Upper lobe of left lung (tissue), 6 donors: ENCODE measurements at regions not wholly inside any gene's neighbourhood (a gene's known extent, or its start where the extent isn't known, plus 50 kb on each side); places are given as distances from the start of the nearest gene placed in this dataset.
"Not testable (repeated sequence)": the region's sequence is repeated elsewhere in the genome, so short reads cannot be mapped to it uniquely, and the experiment has no call there.

Experiments used
- ATAC-seq, 2 donors: fragments of 200-7000 bp; cut with Tn5 transposase; one replicate each; pipeline ENCODE4 v1.9.1; 2022; ENCODE audit warnings: mild to moderate bottlenecking in 2 of 2, moderate library complexity in 2 of 2; ENCODE audit not compliant: low FRiP score in 2 of 2
- DNase-seq, 2 donors: peaks; one replicate each; pipeline ENCODE4 v3.0.0-alpha.2; 2019 to 2020
- H3K27ac ChIP-seq, 4 donors: fragments of 200-600 bp; sonication (generic); one replicate each; pipeline ENCODE4 v1.5.1; 2016 to 2019
- H3K27me3 ChIP-seq, 4 donors: fragments of 200-600 bp; sonication (generic); one replicate each; pipeline ENCODE4 v1.5.1; 2017 to 2019
- H3K36me3 ChIP-seq, 4 donors: fragments of 200-600 bp; sonication (generic); one replicate each; pipeline ENCODE4 v1.5.1; 2016 to 2019
- H3K4me1 ChIP-seq, 4 donors: fragments of 200-600 bp; sonication (generic); one replicate each; pipeline ENCODE4 v1.5.1; 2018 to 2019
- H3K4me3 ChIP-seq, 4 donors: fragments of 200-600 bp; sonication (generic); one replicate each; pipeline ENCODE4 v1.5.1; 2017 to 2019; ENCODE audit warnings: mild to moderate bottlenecking in 2 of 4, moderate library complexity in 1 of 4
- H3K9me3 ChIP-seq, 4 donors: fragments of 200-600 bp; sonication (generic); one replicate each; pipeline ENCODE4 v1.5.1; 2018 to 2019
- WGBS, 2 donors: methylation state at CpG; one replicate each; pipeline ENCODE4 v1.1.5; 2017 to 2018; 5-methylcytosine and 5-hydroxymethylcytosine counted together
- donor health status: DM: no; HTN: no; CAD: no; lungs with moderate emphysema.
- donor health status: DM: no; HTN: yes; CAD: no; lungs with severe emphysema.

GRCh38 chr15:84503101-84503500, 97.7 kb upstream of the ZSCAN2 start:
- not testable (repeated sequence) for H3K27me3 ChIP-seq, H3K4me1 ChIP-seq, H3K9me3 ChIP-seq, H3K27ac ChIP-seq, H3K4me3 ChIP-seq, ATAC-seq, H3K36me3 ChIP-seq
- WGBS, 2 donors, result 90% methylated on average over 12 of the region's 17 CpGs; no CpG with 5 or more reads in 1 of the 2 donors
- DNase-seq, result peak in 1 of 2 donors; percentile 44

DNA sequence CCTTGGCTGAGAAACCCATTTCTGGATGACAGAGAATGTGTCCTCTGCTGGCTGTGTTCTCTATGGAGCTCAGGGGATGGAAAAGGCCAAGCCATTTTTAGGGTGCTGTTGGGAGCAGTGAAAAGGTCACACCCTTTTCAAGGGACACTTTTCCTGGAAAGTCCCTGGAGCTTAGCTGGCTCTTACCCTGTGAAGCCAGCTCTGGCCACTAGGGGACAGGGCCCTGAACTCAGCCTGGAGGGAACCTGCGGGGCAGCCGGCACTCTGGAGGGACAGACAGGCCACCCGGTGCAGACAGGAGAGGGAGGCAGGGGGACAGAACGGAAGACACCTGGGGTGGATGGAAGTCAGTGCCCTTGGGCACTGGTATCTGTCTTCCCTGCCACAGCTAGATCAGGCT, 95.3 kb upstream of the ZSCAN2 start:
- not testable (repeated sequence) for H3K27me3 ChIP-seq, ATAC-seq, DNase-seq, H3K4me1 ChIP-seq, H3K9me3 ChIP-seq, H3K36me3 ChIP-seq, H3K4me3 ChIP-seq, H3K27ac ChIP-seq
- no CpG with 5 or more reads among the region's 4 CpGs for WGBS, 2 donors

DNA sequence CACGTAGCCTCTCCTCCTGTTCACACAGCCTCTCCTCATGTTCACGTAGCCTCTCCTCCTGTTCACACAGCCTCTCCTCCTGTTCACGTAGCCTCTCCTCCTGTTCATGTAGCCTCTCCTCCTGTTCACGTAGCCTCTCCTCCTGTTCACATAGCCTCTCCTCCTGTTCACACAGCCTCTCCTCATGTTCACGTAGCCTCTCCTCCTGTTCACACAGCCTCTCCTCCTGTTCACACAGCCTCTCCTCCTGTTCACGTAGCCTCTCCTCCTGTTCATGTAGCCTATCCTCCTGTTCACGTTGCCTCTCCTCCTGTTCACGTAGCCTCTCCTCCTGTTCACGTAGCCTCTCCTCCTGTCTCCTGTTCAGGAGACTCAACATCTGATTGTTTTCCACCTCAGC, 88.5 kb upstream of the ZSCAN2 start:
- H3K4me3 ChIP-seq, ATAC-seq, H3K36me3 ChIP-seq, H3K27me3 ChIP-seq, H3K4me1 ChIP-seq, DNase-seq, H3K27ac ChIP-seq, H3K9me3 ChIP-seq: not testable (repeated sequence)
- WGBS, 2 donors, result 80 to 100% methylated on average over 2 of the region's 9 CpGs

DNA sequence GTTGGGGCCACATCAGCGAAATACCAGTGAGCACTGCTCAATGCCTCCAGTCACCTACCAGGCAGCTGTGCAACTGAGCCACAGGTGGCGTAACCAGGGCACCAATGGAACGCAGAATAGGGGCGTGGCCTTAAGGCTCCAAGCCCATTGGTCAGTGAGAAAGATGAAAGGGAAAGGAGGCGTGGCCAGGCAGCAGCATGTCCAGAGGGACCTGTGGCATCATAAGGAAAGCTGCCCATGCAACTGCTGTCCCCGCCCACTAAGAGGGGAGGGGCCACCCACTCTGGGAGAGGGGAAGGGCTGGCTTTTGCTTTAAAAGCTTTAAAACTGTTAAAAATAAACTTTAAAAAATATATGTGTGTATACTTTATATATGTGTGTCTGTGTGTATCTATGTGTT, 84.0 kb upstream of the ZSCAN2 start:
- not testable (repeated sequence) for H3K27ac ChIP-seq

GRCh38 chr15:84525491-84526344, 75.1 kb upstream of the ZSCAN2 start:
- WGBS, 2 donors, result 81% methylated on average over 2 of the region's 2 CpGs; no CpG with 5 or more reads in 1 of the 2 donors
- not testable (repeated sequence) for H3K27ac ChIP-seq, H3K36me3 ChIP-seq, ATAC-seq, H3K4me1 ChIP-seq, H3K4me3 ChIP-seq, H3K9me3 ChIP-seq, H3K27me3 ChIP-seq, DNase-seq

More for the DNA sequence above, 84.0 kb upstream of the ZSCAN2 start:
- 92 to 94% methylated on average over 2 to 4 of the region's 6 CpGs for WGBS, 2 donors
- not testable (repeated sequence) for H3K36me3 ChIP-seq, H3K27me3 ChIP-seq, DNase-seq, H3K9me3 ChIP-seq, H3K4me3 ChIP-seq, ATAC-seq, H3K4me1 ChIP-seq

DNA sequence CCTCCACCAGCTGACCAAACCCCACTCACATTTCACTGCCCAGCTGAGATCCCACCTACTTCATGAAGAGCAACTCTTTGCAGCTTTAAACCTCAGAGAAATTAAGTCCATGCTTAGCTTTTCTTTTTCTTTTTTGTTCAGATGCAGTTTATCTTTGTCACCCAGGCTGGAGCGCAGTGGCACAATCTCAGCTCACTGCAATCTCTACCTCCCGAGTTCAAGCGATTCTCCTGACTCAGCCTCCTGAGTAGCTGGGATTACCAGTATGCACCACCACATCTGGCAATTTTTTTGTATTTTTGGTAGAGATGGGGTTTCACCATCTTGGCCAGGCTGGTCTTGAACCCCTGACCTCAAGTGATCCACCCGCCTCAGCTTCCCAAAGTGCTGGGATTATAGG, 70.1 kb upstream of the ZSCAN2 start:
- not testable (repeated sequence) for H3K36me3 ChIP-seq, H3K4me3 ChIP-seq, H3K27me3 ChIP-seq, H3K4me1 ChIP-seq, DNase-seq, ATAC-seq, H3K27ac ChIP-seq, H3K9me3 ChIP-seq
- 98 to 99% methylated on average over 4 of the region's 4 CpGs for WGBS, 2 donors

DNA sequence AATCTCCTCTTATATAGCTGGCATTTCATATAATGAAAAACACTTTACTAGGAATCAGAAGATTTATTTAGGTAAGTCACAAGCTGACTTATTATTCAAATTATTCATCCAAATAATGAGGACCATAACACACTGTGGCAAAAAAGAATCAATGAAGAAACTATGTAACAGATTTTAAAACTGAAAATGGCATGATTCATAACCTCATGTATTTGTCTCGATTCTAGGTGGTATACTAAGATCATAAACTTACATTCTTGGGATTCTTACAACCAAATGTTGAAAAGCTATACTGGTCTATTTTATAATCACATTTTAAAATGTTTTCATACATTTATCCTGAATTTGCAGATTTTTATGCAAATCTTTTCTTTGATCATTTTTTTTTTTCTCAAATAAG, 69.6 kb upstream of the ZSCAN2 start:
- H3K4me1 ChIP-seq, ATAC-seq, H3K9me3 ChIP-seq, H3K27me3 ChIP-seq, H3K4me3 ChIP-seq, DNase-seq, H3K27ac ChIP-seq, H3K36me3 ChIP-seq: not testable (repeated sequence)
- 73 to 86% methylated on average over 1 of the region's 1 CpG for WGBS, 2 donors

DNA sequence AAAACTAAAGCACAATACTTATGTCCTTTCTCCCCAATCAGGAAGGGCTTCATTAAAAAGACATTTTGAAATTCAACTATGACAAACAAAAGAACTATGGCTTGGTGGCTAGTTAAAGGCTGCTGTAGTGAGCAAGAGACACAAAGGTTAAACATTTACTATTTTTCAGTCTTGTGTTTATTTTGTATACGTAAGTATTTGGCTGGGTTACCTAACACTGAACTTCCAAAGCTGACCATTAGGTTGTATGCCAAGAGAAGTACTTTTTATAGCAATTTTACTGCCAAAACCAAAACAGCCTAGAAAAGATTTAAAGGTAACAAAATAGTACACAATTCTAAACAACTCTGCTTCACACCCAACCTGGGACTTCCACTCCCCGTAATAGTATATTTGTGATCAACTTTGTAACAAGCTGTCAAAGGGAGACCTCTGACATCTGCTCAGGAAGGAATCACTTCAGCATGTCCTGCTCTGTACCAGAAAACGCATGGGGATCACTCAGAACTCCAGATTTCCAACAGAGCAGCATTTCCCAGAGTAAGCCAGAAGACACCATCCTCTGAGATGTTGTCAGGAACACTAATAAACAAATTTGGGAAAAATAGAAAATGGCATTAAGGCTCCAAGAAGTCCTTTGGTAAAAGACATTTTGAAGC, 69.0 kb upstream of the ZSCAN2 start:
- H3K27me3 ChIP-seq, H3K4me1 ChIP-seq, H3K36me3 ChIP-seq, H3K4me3 ChIP-seq, ATAC-seq, H3K27ac ChIP-seq, H3K9me3 ChIP-seq, DNase-seq: not testable (repeated sequence)
- WGBS, 2 donors, result 45 to 62% methylated on average over 3 of the region's 3 CpGs

DNA sequence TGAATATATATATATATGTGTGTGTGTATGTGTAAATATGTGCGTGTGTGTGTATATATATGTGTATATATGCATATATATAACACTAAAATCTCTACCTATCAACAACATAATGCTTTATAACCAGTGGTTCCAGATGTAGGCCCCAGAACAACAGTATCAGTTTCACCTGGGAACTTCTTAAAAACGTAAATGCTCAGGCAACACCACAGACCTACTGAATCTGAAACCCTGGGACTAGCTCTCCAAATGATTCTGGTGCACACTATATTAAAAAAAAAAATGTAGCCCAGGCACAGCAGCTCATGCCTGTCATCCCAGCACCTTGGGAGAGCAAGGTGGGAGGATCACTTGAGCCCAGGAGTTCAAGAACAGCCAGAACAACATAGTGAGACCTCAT, 67.1 kb upstream of the ZSCAN2 start:
- not testable (repeated sequence) for H3K36me3 ChIP-seq, H3K4me3 ChIP-seq, H3K9me3 ChIP-seq, H3K4me1 ChIP-seq, DNase-seq, ATAC-seq, H3K27ac ChIP-seq, H3K27me3 ChIP-seq
- WGBS, 2 donors, result 93 to 97% methylated on average over 2 of the region's 2 CpGs

DNA sequence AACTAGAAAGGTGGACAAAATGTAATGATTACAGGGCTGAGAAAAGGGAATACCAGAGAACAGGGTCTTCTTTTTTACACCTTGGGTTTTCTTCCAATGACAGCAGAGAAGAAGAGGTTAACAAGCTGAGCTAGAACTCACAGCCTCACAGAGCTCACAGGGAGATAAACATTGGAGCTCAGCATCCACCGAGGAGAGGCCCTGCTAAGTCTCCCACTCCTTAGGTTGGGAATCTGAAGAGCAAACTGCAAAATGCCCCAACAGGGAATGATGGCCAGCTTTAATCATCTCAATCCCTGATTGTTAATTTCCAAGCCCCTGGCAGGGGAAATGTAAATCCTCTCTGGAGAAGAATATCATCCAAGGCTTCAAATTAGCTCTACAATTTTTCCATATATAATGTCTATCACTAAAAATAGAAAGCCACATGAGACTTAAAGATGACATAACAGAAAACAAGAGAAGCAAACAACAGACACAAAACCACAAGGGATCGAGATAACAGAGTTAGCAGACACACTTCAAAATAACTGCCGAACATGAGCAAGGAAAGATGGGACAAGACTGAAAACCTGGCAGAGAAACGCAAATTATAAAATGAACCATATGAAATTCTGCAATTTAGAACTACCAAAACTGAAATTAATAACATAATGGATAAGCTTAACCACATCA, 66.1 kb upstream of the ZSCAN2 start:
- not testable (repeated sequence) for ATAC-seq, H3K9me3 ChIP-seq, DNase-seq, H3K4me1 ChIP-seq, H3K4me3 ChIP-seq, H3K27me3 ChIP-seq, H3K27ac ChIP-seq, H3K36me3 ChIP-seq
- 55 to 75% methylated on average over 4 of the region's 4 CpGs for WGBS, 2 donors

DNA sequence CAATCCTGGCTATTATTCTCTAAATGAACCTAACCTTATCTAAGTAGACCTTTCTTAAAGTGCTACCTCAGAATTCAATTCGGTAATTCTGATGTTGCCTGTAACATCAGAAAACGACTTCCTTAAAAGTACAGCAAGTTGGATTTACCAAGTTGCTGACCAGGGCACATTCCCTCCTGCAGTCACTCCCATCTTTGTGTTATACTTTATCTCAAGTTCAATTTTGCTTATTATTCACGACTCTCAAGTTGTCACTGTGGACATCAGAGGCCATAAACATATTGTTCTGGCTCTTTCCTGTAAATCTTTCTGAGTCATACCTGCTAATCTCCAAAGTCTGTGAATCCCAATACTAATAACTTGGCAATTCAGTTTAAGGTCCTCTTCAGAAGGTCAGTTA, 64.6 kb upstream of the ZSCAN2 start:
- H3K4me3 ChIP-seq, H3K27ac ChIP-seq, ATAC-seq, H3K9me3 ChIP-seq, H3K4me1 ChIP-seq, H3K27me3 ChIP-seq, DNase-seq: not testable (repeated sequence)
- peaks cover 0 to 11% (median 0%) of the 10 kb centered on the region in 4 donors for H3K36me3 ChIP-seq
- 60 to 85% methylated on average over 3 of the region's 3 CpGs for WGBS, 2 donors

DNA sequence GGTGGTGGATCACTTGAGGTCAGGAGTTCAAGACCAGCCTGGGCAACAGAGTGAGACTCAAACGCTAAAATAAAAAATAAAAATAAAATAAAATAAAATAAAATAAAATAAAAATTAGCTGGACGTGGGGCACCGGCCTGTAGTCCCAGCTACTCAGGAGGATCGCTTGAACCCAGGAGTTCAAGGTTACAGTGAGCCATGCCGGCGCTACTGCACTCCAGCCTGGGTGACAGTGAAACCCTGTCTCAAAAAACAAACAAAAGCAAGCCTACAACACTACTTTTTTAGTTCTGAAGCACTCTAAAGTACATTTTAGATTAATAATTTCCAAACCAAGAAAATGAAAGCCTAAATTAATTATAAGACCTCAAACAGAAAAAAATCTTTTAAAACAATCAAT, 56.2 kb upstream of the ZSCAN2 start:
- ATAC-seq, H3K4me3 ChIP-seq, H3K9me3 ChIP-seq, H3K4me1 ChIP-seq, H3K27me3 ChIP-seq, DNase-seq, H3K27ac ChIP-seq: not testable (repeated sequence)
- 94 to 98% methylated on average over 5 to 6 of the region's 6 CpGs for WGBS, 2 donors
- H3K36me3 ChIP-seq, result peaks cover 0 to 19% (median 3%) of the 10 kb centered on the region in 4 donors

DNA sequence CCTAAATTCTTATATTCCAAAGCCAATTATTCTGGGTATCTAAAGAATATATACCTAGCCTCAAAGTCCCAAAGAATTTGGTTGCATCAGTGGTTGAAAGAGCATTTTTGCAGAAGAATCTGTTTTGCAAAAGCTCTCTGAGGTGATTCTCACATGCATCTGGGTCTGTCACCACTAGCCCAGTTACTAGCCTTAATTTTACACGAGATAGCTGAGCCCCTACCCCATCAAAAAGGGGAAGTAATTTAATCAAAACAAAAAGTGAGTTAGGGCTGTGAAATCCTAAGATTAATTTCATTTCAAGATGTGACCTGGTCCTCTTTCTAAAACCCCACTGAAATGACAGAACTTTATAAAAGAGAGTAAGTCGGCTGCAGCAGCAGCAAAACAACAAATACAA, 53.7 kb upstream of the ZSCAN2 start:
- WGBS, 2 donors, result 75 to 80% methylated on average over 2 of the region's 2 CpGs
- H3K36me3 ChIP-seq, result peaks cover 0 to 13% (median 3%) of the 10 kb centered on the region in 4 donors

More for the DNA sequence above, 53.7 kb upstream of the ZSCAN2 start:
- not testable (repeated sequence) for H3K9me3 ChIP-seq, ATAC-seq, H3K4me3 ChIP-seq, H3K27me3 ChIP-seq, H3K27ac ChIP-seq, H3K4me1 ChIP-seq, DNase-seq
